ENCODE measurements at regions not wholly inside any gene's neighbourhood (a gene's known extent, or its start where the extent isn't known, plus 50 kb on each side); places are given as distances from the start of the nearest gene placed in this dataset.

GRCh38 chr4:111542056-111542455, 603.2 kb upstream of the FAM241A start:
- no peak for TF ChIP-seq CTCF (IDR thresholded peaks at IDR 0.05)
- TF ChIP-seq POLR2A (IDR thresholded peaks at IDR 0.05), result no peak
